Neural cell (in vitro differentiated cells): ENCODE measurements at regions not wholly inside any gene's neighbourhood (a gene's known extent, or its start where the extent isn't known, plus 50 kb on each side); places are given as distances from the start of the nearest gene placed in this dataset.

ENCODE experiments used
- H2AFZ ChIP-seq: fragments of 200-600, 300-800 bp; sonication (generic), shearing (Covaris generic); 2 replicates; pipeline ENCODE4 v1.6.0; 2014; ENCODE audit warnings: low read depth, mild to moderate bottlenecking, antibody characterized with exemption, low read length, moderate library complexity
- H3F3A ChIP-seq: fragments of 200-600 bp; shearing (Covaris generic); 2 replicates; pipeline ENCODE4 v1.6.1; 2016; ENCODE audit warnings: mild to moderate bottlenecking, moderate library complexity, mixed read lengths, antibody characterized with exemption, low read length; ENCODE audit not compliant: insufficient read depth, poor library complexity, severe bottlenecking
- H3K27ac ChIP-seq: fragments of 200-600, 300-800 bp; sonication (generic), shearing (Covaris generic); 2 replicates; pipeline ENCODE4 v1.5.1; 2014; ENCODE audit warnings: mild to moderate bottlenecking, low read length, moderate library complexity
- H3K27me3 ChIP-seq: fragments of 300-800, 200-600 bp; sonication (generic), shearing (Covaris generic); 2 replicates; pipeline ENCODE4 v1.6.0; 2014; ENCODE audit warnings: mild to moderate bottlenecking, low read depth, low read length, moderate library complexity; ENCODE audit not compliant: insufficient read depth
- H3K36me3 ChIP-seq: fragments of 300-800, 200-600 bp; sonication (generic), shearing (Covaris generic); 2 replicates; pipeline ENCODE4 v1.5.1; 2014; ENCODE audit warnings: mild to moderate bottlenecking, antibody characterized with exemption, low read length, moderate library complexity; ENCODE audit not compliant: insufficient read depth
- H3K4me2 ChIP-seq: fragments of 300-800, 200-600 bp; sonication (generic), shearing (Covaris generic); 2 replicates; pipeline ENCODE4 v1.6.0; 2014; ENCODE audit warnings: mild to moderate bottlenecking, low read length
- H3K4me3 ChIP-seq: fragments of 300-800, 200-600 bp; sonication (generic), shearing (Covaris generic); 2 replicates; pipeline ENCODE4 v1.5.1; 2014; ENCODE audit warnings: mild to moderate bottlenecking, low read length, moderate library complexity
- H3K79me2 ChIP-seq: fragments of 200-600 bp; shearing (Covaris generic); replicated peaks from 2 replicates; pipeline ENCODE4 v1.6.0; 2014; ENCODE audit warnings: mild to moderate bottlenecking, low read length, moderate library complexity; ENCODE audit not compliant: insufficient read depth
- H3K9ac ChIP-seq: fragments of 300-800, 200-600 bp; sonication (generic), shearing (Covaris generic); 2 replicates; pipeline ENCODE4 v1.6.1; 2016; ENCODE audit warnings: mild to moderate bottlenecking, low read length, mixed read lengths
- H3K9me2 ChIP-seq: fragments of 200-600 bp; shearing (Covaris generic); 2 replicates; pipeline ENCODE4 v1.6.1; 2016; ENCODE audit warnings: mild to moderate bottlenecking, low read length, mixed read lengths; ENCODE audit not compliant: insufficient read depth
- H3K9me3 ChIP-seq: fragments of 200-600, 300-800 bp; sonication (generic), shearing (Covaris generic); 2 replicates; pipeline ENCODE4 v1.6.1; 2016; ENCODE audit warnings: mild to moderate bottlenecking, mixed run types, low read length, moderate library complexity, mixed read lengths
- H4K20me1 ChIP-seq: fragments of 200-600 bp; shearing (Covaris generic); 2 replicates; pipeline ENCODE4 v1.6.1; 2016; ENCODE audit warnings: mild to moderate bottlenecking, mixed run types; ENCODE audit not compliant: insufficient read depth
- EP300 ChIP-seq: fragments of 450-650 bp; conservative IDR thresholded peaks from 2 replicates; pipeline ENCODE4 v1.6.1; 2014; ENCODE audit warnings: antibody characterized with exemption, mild to moderate bottlenecking, moderate library complexity; ENCODE audit not compliant: poor library complexity, severe bottlenecking
- MXI1 ChIP-seq: fragments of 450-650 bp; conservative IDR thresholded peaks from 2 replicates; pipeline ENCODE4 v1.6.1; 2014; ENCODE audit warnings: antibody characterized with exemption, mild to moderate bottlenecking; ENCODE audit not compliant: poor library complexity, severe bottlenecking
- POLR2AphosphoS5 ChIP-seq: IDR thresholded peaks from 2 replicates; pipeline ENCODE4 v1.6.1; 2012
- RAD21 ChIP-seq: fragments of 450-650 bp; conservative IDR thresholded peaks from 2 replicates; pipeline ENCODE4 v1.6.1; 2014; ENCODE audit warnings: antibody characterized with exemption, mild to moderate bottlenecking, moderate library complexity
- SMC3 ChIP-seq: fragments of 450-650 bp; conservative IDR thresholded peaks from 2 replicates; pipeline ENCODE4 v1.6.1; 2014; ENCODE audit warnings: antibody characterized with exemption, mild to moderate bottlenecking, moderate library complexity; ENCODE audit not compliant: poor library complexity
- TAF1 ChIP-seq: IDR thresholded peaks from 2 replicates; pipeline ENCODE4 v1.6.1; 2012; ENCODE audit warnings: low read depth
- TF ChIP-seq, protein P1 (sequence below): fragments of 450-650 bp; IDR thresholded peaks from 2 replicates; pipeline ENCODE4 v1.5.1; 2014; ENCODE audit warnings: antibody characterized with exemption, mild to moderate bottlenecking, moderate library complexity; ENCODE audit not compliant: poor library complexity, severe bottlenecking
- TF ChIP-seq, protein P2 (sequence below): IDR thresholded peaks from 2 replicates; pipeline ENCODE4 v1.6.1; 2012; ENCODE audit warnings: borderline replicate concordance

DNA sequence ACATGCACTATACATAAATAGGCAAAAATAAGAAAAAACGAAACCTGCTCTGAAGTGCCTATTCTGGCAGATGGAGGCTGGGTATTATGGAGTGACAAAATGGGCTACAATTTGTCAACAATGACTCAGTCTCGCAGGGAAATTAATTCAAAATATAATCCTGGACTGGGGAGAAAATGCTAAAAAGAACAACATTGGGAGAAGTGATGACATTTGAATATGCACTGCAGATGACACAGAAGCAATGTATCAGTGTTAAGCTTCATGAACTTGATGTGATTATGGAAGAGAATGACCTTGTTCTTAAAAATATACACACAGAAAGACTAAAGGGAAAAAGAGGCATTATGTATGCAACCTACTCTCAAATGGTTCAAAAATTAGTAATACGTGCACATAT, 74.8 kb upstream of the PSMD7 start:
- Histone ChIP-seq H3F3A (no peaks in the 10 kb centered on the region), H3K9ac (no peak overlapping the region), H3K79me2 (no peaks in the 10 kb centered on the region), H3K36me3 (no peaks in the 10 kb centered on the region), H3K4me2 (no peak overlapping the region), H3K4me3 (no peak overlapping the region), H3K9me3 (no peaks in the 10 kb centered on the region), H3K27ac (no peak overlapping the region), H3K9me2 (no peaks in the 10 kb centered on the region), H2AFZ (no peak overlapping the region), H4K20me1 (no peaks in the 10 kb centered on the region), H3K27me3 (no peaks in the 10 kb centered on the region)
- no peak for TF ChIP-seq POLR2AphosphoS5

DNA sequence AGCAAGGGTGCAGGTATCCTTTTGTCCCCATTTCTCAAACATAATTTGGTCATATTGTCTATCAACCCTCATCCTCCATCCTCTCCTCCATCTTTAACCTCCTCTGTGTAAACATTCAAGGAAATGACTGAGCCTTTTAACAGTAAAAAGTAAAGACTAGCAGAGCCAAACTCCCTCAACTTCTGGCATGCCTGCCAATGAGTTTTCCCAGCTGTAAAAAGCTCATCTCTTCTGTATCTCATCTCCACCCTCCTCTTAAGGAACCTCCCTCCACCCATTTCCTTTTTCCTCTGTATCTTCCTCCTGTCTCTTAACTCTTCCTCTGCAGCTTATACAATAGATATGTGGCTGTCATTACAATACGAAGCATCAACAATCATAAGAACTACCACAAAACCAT, 76.9 kb upstream of the PSMD7 start:
- Histone ChIP-seq H3K9me3 (no peaks in the 10 kb centered on the region), H3K79me2 (no peaks in the 10 kb centered on the region), H3K9ac (no peak overlapping the region), H3K9me2 (no peaks in the 10 kb centered on the region), H3F3A (no peaks in the 10 kb centered on the region), H3K36me3 (no peaks in the 10 kb centered on the region), H4K20me1 (no peaks in the 10 kb centered on the region), H3K27ac (no peak overlapping the region), H3K27me3 (no peaks in the 10 kb centered on the region), H3K4me2 (no peak overlapping the region), H2AFZ (no peak overlapping the region), H3K4me3 (no peak overlapping the region)
- no peak for TF ChIP-seq SMC3
- TF ChIP-seq, protein P1, sequence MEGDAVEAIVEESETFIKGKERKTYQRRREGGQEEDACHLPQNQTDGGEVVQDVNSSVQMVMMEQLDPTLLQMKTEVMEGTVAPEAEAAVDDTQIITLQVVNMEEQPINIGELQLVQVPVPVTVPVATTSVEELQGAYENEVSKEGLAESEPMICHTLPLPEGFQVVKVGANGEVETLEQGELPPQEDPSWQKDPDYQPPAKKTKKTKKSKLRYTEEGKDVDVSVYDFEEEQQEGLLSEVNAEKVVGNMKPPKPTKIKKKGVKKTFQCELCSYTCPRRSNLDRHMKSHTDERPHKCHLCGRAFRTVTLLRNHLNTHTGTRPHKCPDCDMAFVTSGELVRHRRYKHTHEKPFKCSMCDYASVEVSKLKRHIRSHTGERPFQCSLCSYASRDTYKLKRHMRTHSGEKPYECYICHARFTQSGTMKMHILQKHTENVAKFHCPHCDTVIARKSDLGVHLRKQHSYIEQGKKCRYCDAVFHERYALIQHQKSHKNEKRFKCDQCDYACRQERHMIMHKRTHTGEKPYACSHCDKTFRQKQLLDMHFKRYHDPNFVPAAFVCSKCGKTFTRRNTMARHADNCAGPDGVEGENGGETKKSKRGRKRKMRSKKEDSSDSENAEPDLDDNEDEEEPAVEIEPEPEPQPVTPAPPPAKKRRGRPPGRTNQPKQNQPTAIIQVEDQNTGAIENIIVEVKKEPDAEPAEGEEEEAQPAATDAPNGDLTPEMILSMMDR, result no peak
- TF ChIP-seq POLR2AphosphoS5, result no peak
- TF ChIP-seq EP300, result no peak
- no peak for TF ChIP-seq TAF1
- TF ChIP-seq RAD21, result no peak

DNA sequence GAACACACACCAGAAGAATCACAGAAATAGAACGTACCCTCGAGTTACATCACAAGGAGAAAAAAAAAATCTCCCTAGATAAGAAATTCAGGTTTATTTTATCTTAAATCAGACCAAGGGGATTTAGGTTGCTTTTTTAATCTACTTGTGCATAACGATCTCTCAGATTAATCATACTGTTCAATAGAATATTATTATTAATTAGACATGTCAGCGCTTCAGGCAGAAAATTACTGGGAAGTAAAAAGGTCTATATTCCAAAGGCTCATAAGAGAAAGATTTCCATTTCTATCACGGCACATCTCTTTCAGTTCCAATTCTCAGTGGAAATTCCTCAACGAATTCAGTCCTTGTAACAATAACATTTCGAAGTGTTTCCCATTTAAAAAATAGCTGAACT, 77.7 kb upstream of the PSMD7 start:
- H3K4me2 ChIP-seq, result no peak overlapping the region

More for the DNA sequence above, 77.7 kb upstream of the PSMD7 start:
- Histone ChIP-seq H3F3A (no peaks in the 10 kb centered on the region), H3K9me2 (no peaks in the 10 kb centered on the region), H4K20me1 (no peaks in the 10 kb centered on the region), H2AFZ (no peak overlapping the region), H3K27me3 (no peaks in the 10 kb centered on the region), H3K79me2 (no peaks in the 10 kb centered on the region), H3K36me3 (no peaks in the 10 kb centered on the region), H3K4me3 (no peak overlapping the region), H3K9ac (no peak overlapping the region), H3K9me3 (no peaks in the 10 kb centered on the region), H3K27ac (no peak overlapping the region)
- TF ChIP-seq SMC3 (no peak), POLR2AphosphoS5 (no peak), MXI1 (no peak), RAD21 (no peak), TAF1 (no peak), EP300 (no peak)
- TF ChIP-seq, protein P2, sequence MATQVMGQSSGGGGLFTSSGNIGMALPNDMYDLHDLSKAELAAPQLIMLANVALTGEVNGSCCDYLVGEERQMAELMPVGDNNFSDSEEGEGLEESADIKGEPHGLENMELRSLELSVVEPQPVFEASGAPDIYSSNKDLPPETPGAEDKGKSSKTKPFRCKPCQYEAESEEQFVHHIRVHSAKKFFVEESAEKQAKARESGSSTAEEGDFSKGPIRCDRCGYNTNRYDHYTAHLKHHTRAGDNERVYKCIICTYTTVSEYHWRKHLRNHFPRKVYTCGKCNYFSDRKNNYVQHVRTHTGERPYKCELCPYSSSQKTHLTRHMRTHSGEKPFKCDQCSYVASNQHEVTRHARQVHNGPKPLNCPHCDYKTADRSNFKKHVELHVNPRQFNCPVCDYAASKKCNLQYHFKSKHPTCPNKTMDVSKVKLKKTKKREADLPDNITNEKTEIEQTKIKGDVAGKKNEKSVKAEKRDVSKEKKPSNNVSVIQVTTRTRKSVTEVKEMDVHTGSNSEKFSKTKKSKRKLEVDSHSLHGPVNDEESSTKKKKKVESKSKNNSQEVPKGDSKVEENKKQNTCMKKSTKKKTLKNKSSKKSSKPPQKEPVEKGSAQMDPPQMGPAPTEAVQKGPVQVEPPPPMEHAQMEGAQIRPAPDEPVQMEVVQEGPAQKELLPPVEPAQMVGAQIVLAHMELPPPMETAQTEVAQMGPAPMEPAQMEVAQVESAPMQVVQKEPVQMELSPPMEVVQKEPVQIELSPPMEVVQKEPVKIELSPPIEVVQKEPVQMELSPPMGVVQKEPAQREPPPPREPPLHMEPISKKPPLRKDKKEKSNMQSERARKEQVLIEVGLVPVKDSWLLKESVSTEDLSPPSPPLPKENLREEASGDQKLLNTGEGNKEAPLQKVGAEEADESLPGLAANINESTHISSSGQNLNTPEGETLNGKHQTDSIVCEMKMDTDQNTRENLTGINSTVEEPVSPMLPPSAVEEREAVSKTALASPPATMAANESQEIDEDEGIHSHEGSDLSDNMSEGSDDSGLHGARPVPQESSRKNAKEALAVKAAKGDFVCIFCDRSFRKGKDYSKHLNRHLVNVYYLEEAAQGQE, result no peak
- TF ChIP-seq, protein P1, result no peak
